ENCODE measurements at regions not wholly inside any gene's neighbourhood (a gene's known extent, or its start where the extent isn't known, plus 50 kb on each side); places are given as distances from the start of the nearest gene placed in this dataset.

DNA sequence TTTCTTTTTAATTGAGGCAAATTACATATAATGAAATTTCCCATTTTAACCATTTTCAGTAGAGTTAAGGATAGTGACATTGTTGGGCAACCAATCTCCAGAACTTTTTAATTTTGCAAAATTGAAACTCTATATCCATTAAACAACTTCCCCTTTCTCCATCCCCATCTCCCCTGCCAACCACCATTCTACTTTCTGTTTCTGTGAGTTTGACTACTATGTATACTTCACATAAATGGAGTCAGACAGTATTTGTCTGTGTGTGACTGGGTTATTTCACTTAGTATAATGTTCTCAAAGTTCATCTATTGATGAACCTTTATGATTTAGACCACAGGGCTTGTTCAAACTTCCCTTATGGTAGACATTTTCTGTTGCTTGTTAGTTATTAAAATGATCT, 364.5 kb upstream of the MAD2L1 start:
- DNase-seq (ENCODE audit: low read depth), result no peak
- Histone ChIP-seq H3K27me3 (ENCODE audit: control insufficient read depth, insufficient read depth, low read length) (no peaks in the 10 kb centered on the region), H3K4me3 (ENCODE audit: low read depth, low read length) (no peak overlapping the region), H3K36me3 (ENCODE audit: control insufficient read depth, insufficient read depth, low read length) (no peaks in the 10 kb centered on the region)
- TF ChIP-seq, protein P1, sequence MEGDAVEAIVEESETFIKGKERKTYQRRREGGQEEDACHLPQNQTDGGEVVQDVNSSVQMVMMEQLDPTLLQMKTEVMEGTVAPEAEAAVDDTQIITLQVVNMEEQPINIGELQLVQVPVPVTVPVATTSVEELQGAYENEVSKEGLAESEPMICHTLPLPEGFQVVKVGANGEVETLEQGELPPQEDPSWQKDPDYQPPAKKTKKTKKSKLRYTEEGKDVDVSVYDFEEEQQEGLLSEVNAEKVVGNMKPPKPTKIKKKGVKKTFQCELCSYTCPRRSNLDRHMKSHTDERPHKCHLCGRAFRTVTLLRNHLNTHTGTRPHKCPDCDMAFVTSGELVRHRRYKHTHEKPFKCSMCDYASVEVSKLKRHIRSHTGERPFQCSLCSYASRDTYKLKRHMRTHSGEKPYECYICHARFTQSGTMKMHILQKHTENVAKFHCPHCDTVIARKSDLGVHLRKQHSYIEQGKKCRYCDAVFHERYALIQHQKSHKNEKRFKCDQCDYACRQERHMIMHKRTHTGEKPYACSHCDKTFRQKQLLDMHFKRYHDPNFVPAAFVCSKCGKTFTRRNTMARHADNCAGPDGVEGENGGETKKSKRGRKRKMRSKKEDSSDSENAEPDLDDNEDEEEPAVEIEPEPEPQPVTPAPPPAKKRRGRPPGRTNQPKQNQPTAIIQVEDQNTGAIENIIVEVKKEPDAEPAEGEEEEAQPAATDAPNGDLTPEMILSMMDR (IDR thresholded peaks at IDR 0.05; ENCODE audit: insufficient read depth, low read length, poor library complexity, severe bottlenecking), result no peak

DNA sequence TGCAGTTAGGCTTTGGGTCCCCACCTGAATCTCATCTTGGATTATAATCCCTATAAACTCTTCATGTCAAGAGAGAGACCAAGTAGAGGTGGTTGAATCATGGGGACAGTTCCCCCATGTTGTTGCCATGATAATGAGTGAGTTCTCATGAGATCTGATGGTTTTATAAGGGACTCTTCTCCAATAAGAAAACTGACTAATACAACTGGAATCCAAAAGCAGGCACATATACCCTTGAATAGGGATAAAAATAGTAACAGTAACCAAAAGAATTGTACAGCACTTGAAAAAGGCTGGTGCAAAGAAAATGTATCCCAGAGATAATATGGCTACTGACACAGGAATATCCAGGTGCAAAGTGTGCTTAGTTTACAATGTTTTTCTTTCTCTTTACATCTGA, 351.5 kb upstream of the MAD2L1 start:
- TF ChIP-seq, protein P1 (IDR thresholded peaks at IDR 0.05; ENCODE audit: insufficient read depth, low read length, poor library complexity, severe bottlenecking), result no peak
- no peak for DNase-seq (ENCODE audit: low read depth)
- no peaks in the 10 kb centered on the region for H3K27me3 ChIP-seq (ENCODE audit: control insufficient read depth, insufficient read depth, low read length)
- no peak overlapping the region for H3K4me3 ChIP-seq (ENCODE audit: low read depth, low read length)
- no peaks in the 10 kb centered on the region for H3K36me3 ChIP-seq (ENCODE audit: control insufficient read depth, insufficient read depth, low read length)

DNA sequence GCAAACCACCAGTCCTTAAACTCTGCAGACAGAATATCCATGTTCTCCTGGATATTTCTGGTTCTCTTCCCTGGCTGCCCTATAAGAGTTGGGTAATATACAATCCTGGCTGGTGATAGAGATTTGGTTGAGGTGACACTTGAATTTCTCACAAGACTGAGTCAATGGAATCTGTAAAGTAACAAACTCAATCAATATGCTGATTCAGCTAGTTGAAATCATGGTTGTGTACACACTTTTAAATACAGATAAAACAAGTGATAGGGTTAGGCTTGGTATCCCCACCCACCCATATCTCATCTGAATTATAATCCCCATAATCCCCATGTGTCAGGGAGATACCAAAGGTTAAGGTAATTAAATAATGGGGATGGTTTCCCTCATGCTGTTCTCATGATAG, 349.2 kb upstream of the MAD2L1 start:
- H3K36me3 ChIP-seq (ENCODE audit: control insufficient read depth, insufficient read depth, low read length), result no peaks in the 10 kb centered on the region
- no peak overlapping the region for H3K4me3 ChIP-seq (ENCODE audit: low read depth, low read length)
- no peak for DNase-seq (ENCODE audit: low read depth)
- TF ChIP-seq, protein P1 (IDR thresholded peaks at IDR 0.05; ENCODE audit: insufficient read depth, low read length, poor library complexity, severe bottlenecking), result no peak
- H3K27me3 ChIP-seq (ENCODE audit: control insufficient read depth, insufficient read depth, low read length), result no peaks in the 10 kb centered on the region

DNA sequence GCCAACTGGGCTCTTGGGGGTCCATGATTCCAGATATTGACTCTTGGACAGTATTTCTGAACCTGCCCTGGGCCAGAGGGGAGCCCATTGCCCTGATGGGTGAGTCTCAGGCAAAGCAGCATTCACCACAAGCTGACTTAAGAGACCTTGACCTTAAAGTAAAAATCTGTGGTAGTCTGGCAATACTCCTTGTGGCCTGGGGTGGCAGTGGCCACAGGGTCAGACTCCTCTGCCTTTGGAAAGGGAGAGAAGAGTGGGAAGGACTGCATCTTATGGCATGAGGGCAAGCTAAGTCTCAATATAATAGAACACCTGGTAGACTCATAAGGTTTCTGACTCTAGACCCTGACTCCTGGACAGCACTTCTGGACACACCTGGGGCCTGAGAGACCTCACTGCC, 340.3 kb upstream of the MAD2L1 start:
- TF ChIP-seq, protein P1 (IDR thresholded peaks at IDR 0.05; ENCODE audit: insufficient read depth, low read length, poor library complexity, severe bottlenecking), result no peak
- no peaks in the 10 kb centered on the region for H3K27me3 ChIP-seq (ENCODE audit: control insufficient read depth, insufficient read depth, low read length)
- no peak overlapping the region for H3K4me3 ChIP-seq (ENCODE audit: low read depth, low read length)
- H3K36me3 ChIP-seq (ENCODE audit: control insufficient read depth, insufficient read depth, low read length), result no peaks in the 10 kb centered on the region
- DNase-seq (ENCODE audit: low read depth), result no peak

DNA sequence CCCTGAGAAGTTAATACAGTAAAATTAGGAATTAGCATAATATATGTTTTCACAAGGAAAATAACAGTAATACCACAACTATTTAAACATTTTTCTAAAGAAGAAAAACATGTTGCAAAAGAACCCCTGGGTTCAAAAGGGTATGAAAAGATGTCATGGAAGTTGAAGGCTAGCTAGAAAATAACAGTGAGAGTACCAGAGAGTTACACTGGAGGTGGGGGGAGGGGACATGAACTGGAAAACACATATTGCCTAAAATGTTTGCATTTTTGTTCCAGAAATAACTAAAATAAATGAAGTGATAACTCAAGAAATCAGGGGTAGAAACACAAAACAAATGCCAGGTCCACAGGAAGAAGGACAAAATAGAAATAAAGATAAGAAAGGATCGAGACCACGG, 336.6 kb upstream of the MAD2L1 start:
- no peaks in the 10 kb centered on the region for H3K36me3 ChIP-seq (ENCODE audit: control insufficient read depth, insufficient read depth, low read length)
- H3K27me3 ChIP-seq (ENCODE audit: control insufficient read depth, insufficient read depth, low read length), result no peaks in the 10 kb centered on the region
- no peak overlapping the region for H3K4me3 ChIP-seq (ENCODE audit: low read depth, low read length)
- TF ChIP-seq, protein P1 (IDR thresholded peaks at IDR 0.05; ENCODE audit: insufficient read depth, low read length, poor library complexity, severe bottlenecking), result no peak
- DNase-seq (ENCODE audit: low read depth), result no peak

DNA sequence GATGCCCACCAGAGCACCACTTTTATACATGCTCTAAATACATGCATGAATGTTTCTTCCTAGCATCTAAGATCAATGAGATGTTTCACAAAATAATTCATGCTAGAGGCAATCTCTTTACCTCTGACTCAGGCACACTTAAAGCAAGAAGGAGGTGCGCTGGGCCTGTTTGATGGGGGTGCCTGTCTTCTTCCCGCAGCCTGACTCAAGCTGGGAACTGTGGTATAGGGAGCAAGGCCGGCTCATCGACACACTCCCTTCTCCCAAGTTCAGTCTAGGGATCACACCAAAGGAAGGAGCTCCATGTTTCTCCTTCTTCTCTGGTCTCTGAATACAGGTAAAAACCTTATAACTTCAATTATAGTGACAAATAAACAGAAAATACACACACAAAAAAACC, 333.8 kb upstream of the MAD2L1 start:
- no peaks in the 10 kb centered on the region for H3K27me3 ChIP-seq (ENCODE audit: control insufficient read depth, insufficient read depth, low read length)
- no peaks in the 10 kb centered on the region for H3K36me3 ChIP-seq (ENCODE audit: control insufficient read depth, insufficient read depth, low read length)
- H3K4me3 ChIP-seq (ENCODE audit: low read depth, low read length), result no peak overlapping the region
- TF ChIP-seq, protein P1 (IDR thresholded peaks at IDR 0.05; ENCODE audit: insufficient read depth, low read length, poor library complexity, severe bottlenecking), result no peak
- no peak for DNase-seq (ENCODE audit: low read depth)

Measured in kidney epithelial cell (primary cell).